Dermis microvascular lymphatic vessel endothelial cell (primary cell): ENCODE measurements at regions not wholly inside any gene's neighbourhood (a gene's known extent, or its start where the extent isn't known, plus 50 kb on each side); places are given as distances from the start of the nearest gene placed in this dataset.

Source experiments
- DNase-seq, 2 donors: peaks; one replicate each; pipeline versions ENCODE4 v3.0.0 to v3.0.0-alpha.2; 2010; ENCODE audit warnings: low read depth in 2 of 2

GRCh38 chr10:3469639-3470020, 297.0 kb upstream of the PITRM1 start:
- no peak for DNase-seq

- DNase-seq, result peak; percentile 69 to 83
Observed at GRCh38 chr10:3468919-3469638, 296.5 kb upstream of the PITRM1 start.

- DNase-seq, result peak; percentile 100
Observed at GRCh38 chr10:3467052-3467951, 294.7 kb upstream of the PITRM1 start.

GRCh38 chr10:3465406-3465891, 292.9 kb upstream of the PITRM1 start:
- peak; percentile 81 to 84 for DNase-seq

- peak; percentile 68 to 81 for DNase-seq
Observed at GRCh38 chr10:3464760-3465405, 292.3 kb upstream of the PITRM1 start.

GRCh38 chr10:3460420-3461128, 288.0 kb upstream of the PITRM1 start:
- DNase-seq, result no peak

- DNase-seq, result peak; percentile 61 to 80
Observed at GRCh38 chr10:3455385-3456334, 283.1 kb upstream of the PITRM1 start.

GRCh38 chr10:3452683-3453361, 280.2 kb upstream of the PITRM1 start:
- peak; percentile 54 to 80 for DNase-seq

GRCh38 chr10:3452173-3452626, 279.6 kb upstream of the PITRM1 start:
- peak; percentile 71 to 82 for DNase-seq

- DNase-seq, result no peak
Observed at GRCh38 chr10:3451516-3452172, 279.1 kb upstream of the PITRM1 start.

- DNase-seq, result no peak
Observed at GRCh38 chr10:3446221-3446620, 273.6 kb upstream of the PITRM1 start.

- no peak for DNase-seq
Observed at GRCh38 chr10:3445648-3446047, 273.1 kb upstream of the PITRM1 start.

GRCh38 chr10:3442451-3442990, 269.9 kb upstream of the PITRM1 start:
- no peak for DNase-seq

GRCh38 chr10:3439183-3439582, 266.6 kb upstream of the PITRM1 start:
- no peak for DNase-seq

- no peak for DNase-seq
Observed at GRCh38 chr10:3438606-3439005, 266.0 kb upstream of the PITRM1 start.

- peak; percentile 79 to 95 for DNase-seq
Observed at GRCh38 chr10:3435671-3436070, 263.1 kb upstream of the PITRM1 start.

GRCh38 chr10:3433988-3434387, 261.4 kb upstream of the PITRM1 start:
- peak in 1 of 2 donors; percentile 40 for DNase-seq

- DNase-seq, result peak in 1 of 2 donors; percentile 53
Observed at GRCh38 chr10:3433131-3433530, 260.5 kb upstream of the PITRM1 start.
